Lung (tissue), 11 donors: ENCODE measurements at regions not wholly inside any gene's neighbourhood (a gene's known extent, or its start where the extent isn't known, plus 50 kb on each side); places are given as distances from the start of the nearest gene placed in this dataset.
"Not testable (repeated sequence)": the region's sequence is repeated elsewhere in the genome, so short reads cannot be mapped to it uniquely, and the experiment has no call there.

Source experiments
- ATAC-seq: fragments of 200-7000 bp; cut with Tn5 transposase; one replicate; pipeline ENCODE4 v1.9.1; 2020; ENCODE audit warnings: moderate number of reproducible peaks; ENCODE audit not compliant: insufficient read depth, low FRiP score
- DNase-seq, 3 donors: peaks; one replicate each; pipeline ENCODE4 v3.0.0-alpha.2; 2013 to 2017
- H3K27ac ChIP-seq, 2 donors: one replicate each; pipeline ENCODE4 v1.5.1; 2013; ENCODE audit warnings: mild to moderate bottlenecking in 2 of 2, moderate library complexity in 2 of 2, control low read depth in 1 of 2, inconsistent platforms in 1 of 2, low read depth in 1 of 2, low read length in 1 of 2
- H3K27me3 ChIP-seq, 3 donors: one replicate each; pipeline ENCODE4 v1.5.1; 2013; ENCODE audit warnings: low read length in 2 of 3; ENCODE audit not compliant: control insufficient read depth in 3 of 3, insufficient read depth in 3 of 3
- H3K36me3 ChIP-seq, 4 donors: one replicate each; pipeline ENCODE4 v1.5.1; 2013; ENCODE audit warnings: low read length in 4 of 4, mild to moderate bottlenecking in 1 of 4, moderate library complexity in 1 of 4; ENCODE audit not compliant: control insufficient read depth in 4 of 4, insufficient read depth in 4 of 4
- H3K4me1 ChIP-seq, 5 donors: one replicate each; pipeline ENCODE4 v1.5.1; 2013; ENCODE audit warnings: low read length in 5 of 5, mild to moderate bottlenecking in 2 of 5, moderate library complexity in 1 of 5; ENCODE audit not compliant: control insufficient read depth in 5 of 5, insufficient read depth in 5 of 5
- H3K4me3 ChIP-seq: one replicate; pipeline ENCODE4 v1.5.1; 2013; ENCODE audit warnings: mild to moderate bottlenecking, control low read depth, moderate library complexity
- H3K9ac ChIP-seq, 2 donors: one replicate each; pipeline ENCODE4 v1.5.1; 2013; ENCODE audit warnings: low read length in 2 of 2, control low read depth in 1 of 2; ENCODE audit not compliant: insufficient read depth in 1 of 2
- H3K9me3 ChIP-seq, 4 donors: one replicate each; pipeline ENCODE4 v1.5.1; 2013; ENCODE audit warnings: low read length in 3 of 4, mild to moderate bottlenecking in 1 of 4, moderate library complexity in 1 of 4; ENCODE audit not compliant: control insufficient read depth in 4 of 4, insufficient read depth in 3 of 4
- CTCF ChIP-seq: IDR thresholded peaks from 2 replicates; pipeline ENCODE4 v1.5.1; 2012; ENCODE audit warnings: mild to moderate bottlenecking; ENCODE audit errors: control extremely low read depth, extremely low read depth
- WGBS, 2 donors: extraction: QIAGEN DNeasy Blood & Tissue Kit; methylation state at CpG; one replicate each; pipeline ENCODE4 v1.1.7; 2013; 5-methylcytosine and 5-hydroxymethylcytosine counted together
- donor health status: control.
- donor health status: control.
- donor health status: Bipolar disorder and iron deficiency.
- donor health status: healthy.
- donor health status: DM: yes; HTN: yes; CAD: no.

- WGBS, 2 donors: 75 to 82% methylated on average over 1 of the region's 1 CpG
- H3K4me1 ChIP-seq: peaks cover 0 to 10% (median 0%) of the 10 kb centered on the region in 5 donors
- H3K36me3 ChIP-seq: no peaks in the 10 kb centered on the region
- H3K27me3 ChIP-seq: no peaks in the 10 kb centered on the region
- DNase-seq (no peak), ATAC-seq (no peak)
- H3K9ac ChIP-seq: no peak overlapping the region
- no peak overlapping the region for H3K4me3 ChIP-seq
- H3K9me3 ChIP-seq: peaks cover 0 to 2% (median 0%) of the 10 kb centered on the region in 4 donors
- no peak overlapping the region for H3K27ac ChIP-seq
- no peak for TF ChIP-seq CTCF
These were observed 185.9 kb upstream of the ANKRD28 start for GRCh38 chr3:15983693-15984092.

- DNase-seq (no peak), ATAC-seq (no peak)
- no peak overlapping the region for H3K4me3 ChIP-seq
- WGBS, 2 donors: 68 to 74% methylated on average over 1 of the region's 1 CpG
- H3K27me3 ChIP-seq: no peaks in the 10 kb centered on the region
- H3K9me3 ChIP-seq: peaks cover 0 to 2% (median 0%) of the 10 kb centered on the region in 4 donors
- no peak for TF ChIP-seq CTCF
- H3K4me1 ChIP-seq: no peaks in the 10 kb centered on the region
- H3K27ac ChIP-seq: no peak overlapping the region
- no peaks in the 10 kb centered on the region for H3K36me3 ChIP-seq
- no peak overlapping the region for H3K9ac ChIP-seq
These were observed 185.1 kb upstream of the GALNT15 start for GRCh38 chr3:15989419-15989818.

GRCh38 chr3:15993660-15994059 is 180.8 kb upstream of the GALNT15 start:
- not testable (repeated sequence) for H3K36me3 ChIP-seq, H3K27me3 ChIP-seq, H3K9me3 ChIP-seq, H3K4me3 ChIP-seq, H3K9ac ChIP-seq, H3K4me1 ChIP-seq, ATAC-seq, DNase-seq, H3K27ac ChIP-seq
- 89 to 94% methylated on average over 7 of the region's 7 CpGs for WGBS, 2 donors

GRCh38 chr3:15996496-15996895 is 178.0 kb upstream of the GALNT15 start:
- DNase-seq: not testable (repeated sequence)

More at GRCh38 chr3:15996496-15996895, 178.0 kb upstream of the GALNT15 start:
- not testable (repeated sequence) for H3K4me1 ChIP-seq, H3K9ac ChIP-seq, H3K36me3 ChIP-seq, H3K27ac ChIP-seq, ATAC-seq, H3K27me3 ChIP-seq, H3K4me3 ChIP-seq, H3K9me3 ChIP-seq
- WGBS, 2 donors: 94 to 96% methylated on average over 15 to 17 of the region's 17 CpGs
